ENCODE measurements at regions not wholly inside any gene's neighbourhood (a gene's known extent, or its start where the extent isn't known, plus 50 kb on each side); places are given as distances from the start of the nearest gene placed in this dataset.

- no peak for DNase-seq
Measured at GRCh38 chr6:90722648-90723047, 135.8 kb upstream of the MAP3K7 start.

GRCh38 chr6:90720404-90720803, 133.5 kb upstream of the MAP3K7 start:
- DNase-seq: no peak

GRCh38 chr6:90719321-90720195, 132.7 kb upstream of the MAP3K7 start:
- no peak for DNase-seq

- DNase-seq: no peak
Measured at GRCh38 chr6:90716376-90716775, 129.5 kb upstream of the MAP3K7 start.

DNA sequence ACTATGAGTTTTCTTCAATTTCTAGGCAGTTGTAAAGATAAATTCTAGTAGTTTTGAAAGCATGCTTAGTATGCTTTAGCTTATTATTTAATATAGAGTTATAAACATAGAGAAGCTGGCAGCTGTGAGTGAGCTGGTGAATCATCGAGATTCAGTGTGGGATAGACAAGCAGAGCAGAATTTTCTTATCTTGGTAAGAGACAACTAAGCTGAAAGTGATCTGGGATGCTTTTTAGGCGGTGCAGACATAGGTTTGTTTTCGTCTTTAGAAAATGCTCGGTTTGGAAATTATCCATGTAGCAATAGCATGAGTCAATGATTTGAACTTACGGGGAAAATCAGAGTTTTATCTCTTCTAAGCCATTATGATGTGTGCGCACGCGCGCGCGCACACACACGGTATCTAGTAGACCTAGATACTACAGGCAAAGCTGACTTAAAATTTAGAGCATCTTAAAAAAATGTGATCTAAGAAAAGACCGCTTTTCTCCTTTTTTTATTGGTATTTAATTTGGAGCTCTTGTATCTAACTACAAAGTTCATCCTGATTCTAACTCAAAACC, 128.3 kb upstream of the MAP3K7 start:
- no peak for DNase-seq

GRCh38 chr6:90714319-90714718, 127.4 kb upstream of the MAP3K7 start:
- no peak for DNase-seq

GRCh38 chr6:90712114-90712513, 125.2 kb upstream of the MAP3K7 start:
- no peak for DNase-seq

DNA sequence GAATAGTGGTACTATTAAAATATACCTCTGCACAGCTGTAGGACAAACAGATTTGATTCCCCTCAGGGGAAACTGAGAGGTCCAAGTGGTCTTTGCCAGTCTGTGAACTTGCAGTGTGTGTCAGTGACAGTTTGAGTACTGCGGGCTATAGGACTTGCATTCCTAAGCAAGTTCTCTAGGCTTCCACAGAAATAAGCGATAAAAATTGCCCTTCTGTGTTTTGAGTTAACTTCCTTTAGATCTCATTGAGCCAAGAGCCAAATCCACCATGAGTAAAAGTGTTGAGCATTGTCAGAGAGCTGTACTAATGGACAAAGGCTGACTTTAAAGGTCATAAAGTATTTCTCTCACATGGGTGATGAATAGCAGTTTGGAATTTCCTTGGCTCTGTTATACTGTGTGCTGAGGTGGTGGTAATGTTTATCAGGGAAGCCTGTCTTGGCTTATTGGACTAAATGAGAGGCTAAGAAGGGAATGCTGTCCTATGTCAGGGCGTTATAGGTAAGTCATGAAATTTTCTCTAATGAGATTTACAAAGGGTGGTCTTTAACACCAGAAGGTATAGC, 122.6 kb upstream of the MAP3K7 start:
- DNase-seq: no peak

DNA sequence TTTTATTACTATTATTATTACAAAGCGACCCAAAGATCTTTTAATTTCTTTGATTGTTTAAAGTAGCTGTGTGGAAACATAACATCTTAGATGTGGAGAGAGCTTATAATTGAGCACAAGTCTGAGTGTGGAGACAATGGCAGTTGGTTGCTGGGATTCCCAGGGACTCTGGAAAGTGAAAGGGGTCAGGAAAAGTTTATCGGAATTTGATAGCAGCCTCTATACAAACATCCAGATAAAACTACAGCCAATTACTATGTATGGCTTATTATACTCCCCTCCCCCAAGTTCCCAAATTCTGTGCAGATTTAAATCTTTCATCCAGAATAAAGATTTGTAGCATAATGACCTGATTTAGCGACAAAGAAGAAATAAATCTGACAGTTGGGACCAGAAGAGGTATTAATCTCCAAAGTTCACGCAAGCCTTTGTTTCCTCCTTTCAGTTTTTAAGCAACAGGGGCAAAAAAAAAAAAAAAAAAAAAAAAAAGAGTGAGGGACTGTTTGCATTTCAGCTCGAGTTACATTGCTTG, 121.4 kb upstream of the MAP3K7 start:
- DNase-seq: no peak

DNA sequence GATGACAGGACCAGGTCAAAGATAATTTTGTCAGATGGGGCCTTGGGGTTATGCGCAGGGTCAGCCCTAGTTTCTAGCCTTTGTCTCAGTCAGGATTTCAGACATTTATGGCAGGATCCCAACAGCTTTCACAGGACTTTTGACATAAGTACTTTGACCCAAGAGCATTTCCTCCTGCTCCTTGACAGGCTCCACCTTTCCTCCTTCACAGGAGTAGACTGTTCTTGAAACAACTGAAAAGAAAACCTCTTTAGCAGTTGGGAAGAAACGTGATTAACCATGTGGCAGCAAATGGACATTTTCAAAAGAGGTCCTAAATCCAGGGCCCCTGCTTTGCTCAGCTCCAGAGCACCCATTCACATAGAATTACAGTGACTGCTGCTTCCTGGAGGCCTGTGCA, 120.4 kb upstream of the MAP3K7 start:
- DNase-seq: no peak

GRCh38 chr6:90703336-90703735, 116.5 kb upstream of the MAP3K7 start:
- no peak for DNase-seq

DNA sequence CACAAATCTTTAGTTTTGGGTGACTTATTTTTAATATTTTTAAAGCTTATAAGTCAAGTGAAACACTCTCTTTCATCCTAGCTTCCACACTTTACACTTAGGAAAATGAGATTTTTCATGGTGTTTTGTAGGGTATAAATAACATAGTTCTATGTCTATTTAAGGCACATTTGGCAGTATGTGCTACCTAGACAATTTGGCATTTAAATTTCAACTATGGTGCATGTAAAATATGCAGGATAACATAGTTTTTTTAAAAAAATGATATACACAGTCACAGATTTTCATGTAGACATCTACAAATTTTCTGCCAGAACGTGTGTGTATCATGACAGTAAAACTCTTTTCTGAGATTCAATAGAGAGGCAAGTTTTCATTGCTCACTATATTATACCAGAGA, 115.1 kb upstream of the MAP3K7 start:
- DNase-seq: no peak

- DNase-seq: no peak
Measured at GRCh38 chr6:90701146-90701781, 114.4 kb upstream of the MAP3K7 start.

- no peak for DNase-seq
Measured at GRCh38 chr6:90695316-90695715, 108.4 kb upstream of the MAP3K7 start.

DNA sequence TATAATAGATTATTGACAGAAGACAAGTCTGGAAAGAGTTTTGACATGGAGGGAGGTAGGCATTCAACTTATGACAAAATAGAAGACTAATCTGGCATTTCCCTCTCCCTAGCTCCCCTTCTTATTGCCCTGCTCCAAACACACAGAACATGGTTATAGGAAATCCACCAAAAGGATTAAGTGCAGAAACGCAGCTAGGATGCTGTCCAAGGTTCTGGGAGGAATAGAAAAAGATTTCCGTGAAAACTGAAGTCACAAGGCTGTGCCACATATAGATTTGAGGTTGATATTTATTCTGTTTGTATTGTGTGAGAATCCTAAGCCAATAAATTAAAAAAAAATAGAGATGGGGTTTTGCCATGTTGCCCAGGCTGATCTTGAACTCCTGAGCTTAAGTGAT, 107.9 kb upstream of the MAP3K7 start:
- DNase-seq: no peak

DNA sequence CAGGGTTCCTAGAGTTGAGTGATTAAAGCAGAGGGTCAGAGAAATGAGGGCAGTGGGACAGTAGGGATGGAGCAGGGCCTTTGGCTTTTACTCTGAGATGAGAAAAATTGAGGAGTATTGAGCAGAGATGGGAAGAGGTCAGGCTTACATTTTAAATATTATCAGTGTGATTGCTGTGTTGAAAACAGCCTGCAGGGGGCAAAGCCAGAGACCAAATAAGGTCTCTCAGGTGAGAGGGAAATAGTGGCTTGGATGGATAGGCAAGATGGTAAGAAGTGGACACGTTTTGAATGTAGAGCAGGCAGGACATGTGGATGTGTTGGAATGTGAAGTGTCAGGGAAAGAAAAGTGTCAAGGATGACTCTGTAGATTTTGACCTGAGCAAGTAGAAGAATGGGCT, 105.0 kb upstream of the MAP3K7 start:
- DNase-seq: no peak

DNA sequence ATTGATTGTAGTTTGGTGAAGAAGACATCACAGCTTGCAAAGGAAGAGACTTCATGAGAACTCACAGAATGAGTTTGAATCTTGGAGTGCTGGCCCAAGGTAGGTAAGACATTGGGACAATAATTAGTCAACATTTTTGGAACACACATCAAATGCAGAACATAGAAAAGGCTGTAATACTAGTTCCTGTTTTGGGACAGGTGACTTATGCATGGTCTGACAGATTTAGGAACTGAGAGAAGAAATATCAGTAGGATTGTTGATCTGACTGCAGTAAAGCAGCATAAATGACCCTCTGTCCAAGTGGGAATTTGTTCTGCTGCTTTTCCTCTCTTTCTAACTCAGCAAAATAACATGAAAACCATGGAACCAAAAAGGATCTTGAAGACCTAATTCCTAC, 102.3 kb upstream of the MAP3K7 start:
- no peak for DNase-seq

DNA sequence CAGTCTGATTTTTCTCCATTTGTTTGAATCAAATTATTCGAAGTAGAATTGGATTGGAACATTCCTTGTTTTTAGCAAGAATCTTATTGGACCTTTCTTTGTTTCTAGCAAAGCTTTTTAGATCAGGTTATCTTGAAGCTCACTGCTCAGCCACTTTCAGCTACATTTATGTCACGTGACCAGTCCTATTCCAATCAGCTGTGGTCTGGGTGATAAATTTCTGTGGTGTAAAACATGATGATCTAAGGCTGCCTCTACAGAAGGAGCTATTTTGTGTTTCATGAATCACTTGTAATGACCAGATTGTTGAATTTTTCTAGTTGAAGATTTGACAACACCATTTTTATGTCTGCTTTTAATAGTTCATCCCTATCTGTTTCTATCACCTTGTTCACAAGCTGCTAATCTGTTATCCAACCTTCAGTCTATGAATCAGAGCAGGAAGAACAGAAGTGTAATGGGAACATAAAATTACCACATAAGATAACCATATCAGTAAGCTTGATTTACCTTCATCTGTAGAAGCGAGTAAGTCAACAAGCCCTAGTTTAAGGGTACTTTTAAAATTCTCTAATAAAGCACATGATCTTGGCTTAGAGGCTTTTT, 101.0 kb upstream of the MAP3K7 start:
- no peak for DNase-seq

DNA sequence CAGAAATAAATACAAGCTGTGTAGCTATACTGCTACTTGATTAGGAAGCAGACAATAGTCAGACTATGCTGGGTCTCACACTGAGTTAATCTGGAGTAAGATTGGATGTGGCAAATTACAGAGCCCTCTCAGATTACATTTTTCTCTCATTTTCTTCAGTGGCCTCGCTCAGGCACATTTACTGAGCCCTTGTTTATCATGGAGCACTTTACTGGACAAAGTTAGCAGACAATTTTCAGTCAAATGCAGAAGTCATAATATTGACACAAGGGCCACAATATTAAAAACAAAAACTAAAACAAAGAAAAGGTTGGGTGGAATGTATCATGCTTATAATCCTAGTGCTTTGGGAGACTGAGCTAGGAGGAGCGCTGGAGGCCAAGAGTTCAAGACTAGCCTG, 95.0 kb upstream of the MAP3K7 start:
- no peak for DNase-seq

GRCh38 chr6:90678049-90678779, 91.3 kb upstream of the MAP3K7 start:
- no peak for DNase-seq

- DNase-seq: no peak
Measured at GRCh38 chr6:90677440-90677839, 90.6 kb upstream of the MAP3K7 start.

DNA sequence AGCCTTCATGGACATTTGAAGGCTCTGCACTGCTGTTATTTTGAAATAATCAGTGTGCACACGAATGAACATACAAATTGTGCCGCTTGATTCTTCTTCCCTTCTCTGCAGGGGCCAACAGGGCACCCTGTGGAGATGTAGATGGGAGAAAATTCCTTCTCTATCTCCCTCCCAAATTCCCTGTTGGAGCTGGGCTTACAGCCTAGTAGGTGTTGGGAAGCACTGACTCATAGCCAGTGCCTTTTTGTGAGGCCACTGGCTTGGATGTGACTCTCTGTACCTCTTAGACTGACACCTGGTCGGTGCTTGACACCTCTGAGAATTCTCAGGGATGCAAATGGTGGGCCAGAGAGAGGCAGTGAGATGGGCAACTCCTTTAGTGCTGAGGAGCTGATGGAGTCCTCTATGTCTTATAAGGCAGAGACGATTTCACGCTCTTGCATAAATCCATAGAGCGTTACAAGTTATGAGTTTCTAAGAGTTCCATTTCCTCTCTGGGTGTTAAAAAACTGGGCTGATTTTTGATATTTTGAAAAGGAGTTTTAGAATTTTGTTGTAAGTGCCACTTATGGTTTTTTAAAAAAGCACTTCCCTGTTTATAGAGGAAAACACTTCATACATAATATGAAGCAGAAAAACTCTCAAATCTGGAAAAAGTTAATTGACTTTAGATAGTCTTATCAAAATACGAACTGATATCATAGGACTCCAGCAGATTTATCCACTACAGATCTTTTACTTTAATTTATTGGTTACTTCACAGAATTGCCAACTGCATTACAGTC, 89.8 kb upstream of the MAP3K7 start:
- no peak for DNase-seq
